Large intestine (tissue), 3 donors: ENCODE measurements at regions not wholly inside any gene's neighbourhood (a gene's known extent, or its start where the extent isn't known, plus 50 kb on each side); places are given as distances from the start of the nearest gene placed in this dataset.
A peak's percentile ranks its signal among the peaks of the same experiment; 100 is the strongest.
"Not testable (repeated sequence)": the region's sequence is repeated elsewhere in the genome, so short reads cannot be mapped to it uniquely, and the experiment has no call there.

ENCODE experiments used
- DNase-seq, 2 donors: peaks; one replicate each; pipeline versions ENCODE4 v3.0.0 to v3.0.0-alpha.2; 2013
- H3K27ac ChIP-seq: one replicate; pipeline ENCODE4 v1.5.1; 2013; ENCODE audit warnings: low read length
- H3K27me3 ChIP-seq: 2 replicates; pipeline ENCODE4 v1.6.1; 2013; ENCODE audit warnings: low read length; ENCODE audit not compliant: control insufficient read depth, insufficient read depth
- H3K36me3 ChIP-seq: 2 replicates; pipeline ENCODE4 v1.6.1; 2013; ENCODE audit warnings: low read length; ENCODE audit not compliant: control insufficient read depth, insufficient read depth
- H3K4me1 ChIP-seq: one replicate; pipeline ENCODE4 v1.6.1; 2013; ENCODE audit warnings: low read length; ENCODE audit not compliant: control insufficient read depth, insufficient read depth
- H3K4me3 ChIP-seq: one replicate; pipeline ENCODE4 v1.5.1; 2013; ENCODE audit warnings: low read length
- H3K9me3 ChIP-seq: one replicate; pipeline ENCODE4 v1.6.1; 2013; ENCODE audit warnings: mild to moderate bottlenecking, low read depth, low read length, moderate library complexity; ENCODE audit not compliant: control insufficient read depth
- WGBS: methylation state at CpG from one replicate; pipeline ENCODE4 v1.1.5; 2013; ENCODE audit warnings: low lambda C conversion rate; ENCODE audit not compliant: insufficient coverage; 5-methylcytosine and 5-hydroxymethylcytosine counted together

GRCh38 chrX:31014474-31014873 lies 57.4 kb downstream of the FTHL17 start:
- not testable (repeated sequence) for DNase-seq, H3K4me3 ChIP-seq, H3K4me1 ChIP-seq, H3K27ac ChIP-seq, H3K27me3 ChIP-seq, H3K9me3 ChIP-seq, H3K36me3 ChIP-seq
- WGBS: no CpG with 5 or more reads among the region's 11 CpGs

GRCh38 chrX:31012509-31013025 lies 59.3 kb downstream of the FTHL17 start:
- Histone ChIP-seq H3K9me3 (no peaks in the 10 kb centered on the region), H3K27ac (no peak overlapping the region), H3K4me1 (no peaks in the 10 kb centered on the region), H3K4me3 (no peak overlapping the region), H3K36me3 (no peaks in the 10 kb centered on the region), H3K27me3 (no peaks in the 10 kb centered on the region)
- no peak for DNase-seq
- no CpG with 5 or more reads among the region's 6 CpGs for WGBS

GRCh38 chrX:31007321-31007720 lies 64.5 kb downstream of the FTHL17 start:
- no peaks in the 10 kb centered on the region for H3K4me1 ChIP-seq
- WGBS: no CpG with 5 or more reads among the region's 4 CpGs
- no peaks in the 10 kb centered on the region for H3K36me3 ChIP-seq
- H3K9me3 ChIP-seq: no peaks in the 10 kb centered on the region
- H3K27me3 ChIP-seq: no peaks in the 10 kb centered on the region
- H3K27ac ChIP-seq: no peak overlapping the region
- H3K4me3 ChIP-seq: no peak overlapping the region
- no peak for DNase-seq

GRCh38 chrX:31006027-31006426 lies 65.8 kb downstream of the FTHL17 start:
- no peak for DNase-seq
- Histone ChIP-seq H3K4me1 (no peaks in the 10 kb centered on the region), H3K9me3 (no peaks in the 10 kb centered on the region), H3K27me3 (no peaks in the 10 kb centered on the region), H3K4me3 (no peak overlapping the region), H3K36me3 (no peaks in the 10 kb centered on the region), H3K27ac (no peak overlapping the region)
- WGBS: no CpG with 5 or more reads among the region's 2 CpGs

- DNase-seq: no peak
These were observed 74.4 kb downstream of the FTHL17 start for GRCh38 chrX:30997411-30997810.

GRCh38 chrX:30995705-30996104 lies 76.1 kb downstream of the FTHL17 start:
- Histone ChIP-seq H3K9me3 (no peaks in the 10 kb centered on the region), H3K27ac (no peak overlapping the region), H3K4me3 (no peak overlapping the region), H3K27me3 (no peaks in the 10 kb centered on the region), H3K36me3 (no peaks in the 10 kb centered on the region), H3K4me1 (no peaks in the 10 kb centered on the region)
- no CpG with 5 or more reads among the region's 3 CpGs for WGBS
- DNase-seq: no peak

More at GRCh38 chrX:30997411-30997810, 74.4 kb downstream of the FTHL17 start:
- no peak overlapping the region for H3K27ac ChIP-seq
- no peaks in the 10 kb centered on the region for H3K36me3 ChIP-seq
- H3K4me1 ChIP-seq: no peaks in the 10 kb centered on the region
- no CpG with 5 or more reads among the region's 6 CpGs for WGBS
- no peaks in the 10 kb centered on the region for H3K9me3 ChIP-seq
- H3K4me3 ChIP-seq: no peak overlapping the region
- no peaks in the 10 kb centered on the region for H3K27me3 ChIP-seq

GRCh38 chrX:30995060-30995700 lies 76.7 kb downstream of the FTHL17 start:
- DNase-seq: no peak
- no peaks in the 10 kb centered on the region for H3K36me3 ChIP-seq
- no peaks in the 10 kb centered on the region for H3K27me3 ChIP-seq
- no CpG with 5 or more reads among the region's 1 CpG for WGBS
- no peak overlapping the region for H3K4me3 ChIP-seq
- no peak overlapping the region for H3K27ac ChIP-seq
- no peaks in the 10 kb centered on the region for H3K4me1 ChIP-seq
- H3K9me3 ChIP-seq: no peaks in the 10 kb centered on the region

GRCh38 chrX:30994018-30994417 lies 77.8 kb downstream of the FTHL17 start:
- H3K9me3 ChIP-seq, H3K27me3 ChIP-seq, H3K4me3 ChIP-seq, H3K4me1 ChIP-seq, H3K27ac ChIP-seq, DNase-seq, H3K36me3 ChIP-seq: not testable (repeated sequence)
- no CpG with 5 or more reads among the region's 1 CpG for WGBS

- Histone ChIP-seq H3K36me3 (no peaks in the 10 kb centered on the region), H3K9me3 (no peaks in the 10 kb centered on the region), H3K4me3 (no peak overlapping the region), H3K4me1 (no peaks in the 10 kb centered on the region), H3K27me3 (no peaks in the 10 kb centered on the region), H3K27ac (no peak overlapping the region)
- WGBS: no CpG with 5 or more reads among the region's 4 CpGs
- peak in 1 of 2 donors; percentile 41 for DNase-seq
These were observed 79.4 kb downstream of the FTHL17 start for GRCh38 chrX:30992381-30992904.

GRCh38 chrX:30990361-30990760 lies 81.5 kb downstream of the FTHL17 start:
- H3K27me3 ChIP-seq: no peaks in the 10 kb centered on the region
- no peaks in the 10 kb centered on the region for H3K36me3 ChIP-seq
- no peaks in the 10 kb centered on the region for H3K4me1 ChIP-seq
- H3K9me3 ChIP-seq: no peaks in the 10 kb centered on the region
- H3K4me3 ChIP-seq: no peak overlapping the region
- no peak for DNase-seq
- WGBS: no CpG with 5 or more reads among the region's 2 CpGs
- H3K27ac ChIP-seq: no peak overlapping the region

- H3K36me3 ChIP-seq: no peaks in the 10 kb centered on the region
- no CpG with 5 or more reads among the region's 3 CpGs for WGBS
- no peak overlapping the region for H3K4me3 ChIP-seq
- no peaks in the 10 kb centered on the region for H3K9me3 ChIP-seq
- H3K4me1 ChIP-seq: no peaks in the 10 kb centered on the region
- no peak for DNase-seq
- H3K27me3 ChIP-seq: no peaks in the 10 kb centered on the region
- H3K27ac ChIP-seq: no peak overlapping the region
These were observed 89.4 kb downstream of the FTHL17 start for GRCh38 chrX:30982467-30982866.
